Right atrium auricular region (tissue), 2 donors: ENCODE measurements at regions not wholly inside any gene's neighbourhood (a gene's known extent, or its start where the extent isn't known, plus 50 kb on each side); places are given as distances from the start of the nearest gene placed in this dataset.

ENCODE experiments used
- DNase-seq: peaks from one replicate; pipeline ENCODE4 v3.0.0-alpha.2; 2019; ENCODE audit warnings: low spot score
- H3K27ac ChIP-seq, 2 donors: fragments of 200-600 bp; sonication (generic); 1 replicate in 1 of 2; 2 replicates in 1 of 2; pipeline ENCODE4 v1.5.1; 2016 to 2019
- H3K27me3 ChIP-seq, 2 donors: fragments of 200-600 bp; sonication (generic); one replicate each; pipeline versions ENCODE4 v1.5.1 to v1.6.0; 2017 to 2019
- H3K36me3 ChIP-seq: fragments of 200-600 bp; sonication (generic); one replicate; pipeline ENCODE4 v1.5.1; 2016
- H3K4me1 ChIP-seq, 2 donors: fragments of 200-600 bp; sonication (generic); one replicate each; pipeline versions ENCODE4 v1.5.1 to v1.6.0; 2017 to 2019
- H3K4me3 ChIP-seq, 2 donors: fragments of 200-600 bp; sonication (generic); 1 replicate in 1 of 2; 2 replicates in 1 of 2; pipeline ENCODE4 v1.5.1; 2017 to 2019; ENCODE audit warnings: mild to moderate bottlenecking in 1 of 2, moderate library complexity in 1 of 2
- H3K9me3 ChIP-seq, 2 donors: fragments of 200-600 bp; sonication (generic); one replicate each; pipeline ENCODE4 v1.5.1; 2019
- CTCF ChIP-seq, 2 donors: fragments of 200-600 bp; sonication (generic); IDR thresholded peaks; one replicate each; pipeline ENCODE4 v1.5.1; 2019; ENCODE audit warnings: antibody characterized with exemption in 2 of 2

DNA sequence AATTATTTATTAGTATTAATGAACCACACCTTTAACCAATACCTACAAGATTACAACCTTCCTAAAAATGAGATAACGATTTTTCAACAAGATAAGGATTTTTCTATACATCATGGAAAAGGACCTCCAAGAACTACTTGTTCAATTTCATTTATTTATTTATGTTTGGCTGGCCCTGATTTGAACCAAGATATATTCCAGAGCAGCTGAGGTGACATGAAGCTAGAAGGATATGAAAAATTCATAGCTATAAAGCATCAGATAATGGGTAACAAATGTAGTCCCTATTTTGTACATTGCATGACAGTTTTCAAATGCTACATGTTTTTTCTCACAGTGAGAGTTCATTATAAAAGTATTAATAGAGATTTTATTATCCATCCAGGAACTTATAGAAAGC lies 798.5 kb upstream of the ARRDC3 start:
- DNase-seq: no peak
- no peak overlapping the region for H3K4me3 ChIP-seq
- no peaks in the 10 kb centered on the region for H3K36me3 ChIP-seq
- no peak overlapping the region for H3K27ac ChIP-seq
- no peaks in the 10 kb centered on the region for H3K4me1 ChIP-seq
- no peak for TF ChIP-seq CTCF (IDR thresholded peaks at IDR 0.05)
- H3K9me3 ChIP-seq: no peaks in the 10 kb centered on the region
- H3K27me3 ChIP-seq: no peaks in the 10 kb centered on the region

GRCh38 chr5:92180391-92180790 lies 797.3 kb upstream of the ARRDC3 start:
- Histone ChIP-seq H3K4me1 (no peaks in the 10 kb centered on the region), H3K27ac (no peak overlapping the region), H3K9me3 (no peaks in the 10 kb centered on the region), H3K27me3 (no peaks in the 10 kb centered on the region), H3K36me3 (no peaks in the 10 kb centered on the region), H3K4me3 (no peak overlapping the region)
- no peak for TF ChIP-seq CTCF (IDR thresholded peaks at IDR 0.05)
- no peak for DNase-seq

- DNase-seq: no peak
- no peaks in the 10 kb centered on the region for H3K36me3 ChIP-seq
- TF ChIP-seq CTCF (IDR thresholded peaks at IDR 0.05): no peak
- H3K9me3 ChIP-seq: no peaks in the 10 kb centered on the region
- H3K27me3 ChIP-seq: no peaks in the 10 kb centered on the region
- H3K4me1 ChIP-seq: no peaks in the 10 kb centered on the region
- no peak overlapping the region for H3K27ac ChIP-seq
- no peak overlapping the region for H3K4me3 ChIP-seq
Observed at GRCh38 chr5:92179651-92180050, 796.5 kb upstream of the ARRDC3 start.

DNA sequence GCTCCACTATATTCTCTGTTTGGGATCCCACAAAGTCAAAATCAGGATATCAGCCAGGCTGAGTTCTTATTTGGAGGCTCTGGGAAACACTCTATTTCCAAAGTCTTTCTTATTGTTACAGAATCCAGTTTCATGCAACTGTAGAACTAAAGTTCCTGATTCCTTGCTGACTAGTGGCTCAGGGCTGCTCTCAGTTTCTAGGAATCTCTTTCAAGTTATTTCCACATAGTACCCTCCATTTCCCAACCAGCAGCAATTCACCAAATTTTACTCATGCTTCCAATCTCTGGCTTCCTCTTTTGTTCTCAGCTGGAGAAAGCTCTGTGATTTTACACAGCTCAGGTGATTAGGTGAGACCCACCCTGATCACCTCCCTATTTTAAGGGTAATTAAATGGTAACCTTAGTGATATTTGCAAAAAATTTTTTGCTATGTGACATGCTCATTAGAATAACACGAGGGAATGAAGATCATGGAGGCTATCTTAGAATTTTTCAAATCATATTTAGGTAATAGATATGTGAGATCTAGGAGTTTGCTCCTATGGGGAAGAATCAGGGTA lies 794.9 kb upstream of the ARRDC3 start:
- no peak for TF ChIP-seq CTCF (IDR thresholded peaks at IDR 0.05)
- no peak for DNase-seq
- Histone ChIP-seq H3K27me3 (no peaks in the 10 kb centered on the region), H3K9me3 (no peaks in the 10 kb centered on the region), H3K4me1 (no peaks in the 10 kb centered on the region), H3K36me3 (no peaks in the 10 kb centered on the region), H3K4me3 (no peak overlapping the region), H3K27ac (no peak overlapping the region)

- Histone ChIP-seq H3K27ac (no peak overlapping the region), H3K9me3 (no peaks in the 10 kb centered on the region), H3K4me1 (no peaks in the 10 kb centered on the region), H3K4me3 (no peak overlapping the region), H3K27me3 (no peaks in the 10 kb centered on the region), H3K36me3 (no peaks in the 10 kb centered on the region)
- DNase-seq: no peak
- TF ChIP-seq CTCF (IDR thresholded peaks at IDR 0.05): no peak
Observed at GRCh38 chr5:92163906-92164305, 780.8 kb upstream of the ARRDC3 start.

DNA sequence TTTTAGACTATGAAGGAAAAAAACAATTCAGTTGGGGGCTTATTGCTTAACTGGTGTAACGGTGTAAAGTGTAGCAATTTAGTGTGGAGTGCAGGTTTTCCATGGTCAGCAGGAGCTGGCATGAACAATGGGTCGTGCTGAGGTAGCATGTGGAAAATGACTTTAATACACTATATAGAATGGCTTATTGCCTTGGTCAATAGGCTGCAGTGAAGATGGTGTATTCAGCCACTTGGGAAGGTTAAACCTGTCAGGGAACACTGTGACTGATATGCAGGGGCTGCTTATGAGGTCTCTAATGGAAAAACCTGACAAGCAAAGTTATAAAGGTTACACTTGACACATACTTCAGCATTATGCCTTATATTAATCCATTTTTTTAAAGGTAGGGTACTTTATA lies 764.7 kb upstream of the ARRDC3 start:
- Histone ChIP-seq H3K27ac (no peak overlapping the region), H3K36me3 (no peaks in the 10 kb centered on the region), H3K9me3 (no peaks in the 10 kb centered on the region), H3K4me1 (no peaks in the 10 kb centered on the region), H3K27me3 (no peaks in the 10 kb centered on the region), H3K4me3 (no peak overlapping the region)
- no peak for DNase-seq
- TF ChIP-seq CTCF (IDR thresholded peaks at IDR 0.05): no peak
